ENCODE measurements at regions not wholly inside any gene's neighbourhood (a gene's known extent, or its start where the extent isn't known, plus 50 kb on each side); places are given as distances from the start of the nearest gene placed in this dataset.
"Not testable (repeated sequence)": the region's sequence is repeated elsewhere in the genome, so short reads cannot be mapped to it uniquely, and the experiment has no call there.

DNA sequence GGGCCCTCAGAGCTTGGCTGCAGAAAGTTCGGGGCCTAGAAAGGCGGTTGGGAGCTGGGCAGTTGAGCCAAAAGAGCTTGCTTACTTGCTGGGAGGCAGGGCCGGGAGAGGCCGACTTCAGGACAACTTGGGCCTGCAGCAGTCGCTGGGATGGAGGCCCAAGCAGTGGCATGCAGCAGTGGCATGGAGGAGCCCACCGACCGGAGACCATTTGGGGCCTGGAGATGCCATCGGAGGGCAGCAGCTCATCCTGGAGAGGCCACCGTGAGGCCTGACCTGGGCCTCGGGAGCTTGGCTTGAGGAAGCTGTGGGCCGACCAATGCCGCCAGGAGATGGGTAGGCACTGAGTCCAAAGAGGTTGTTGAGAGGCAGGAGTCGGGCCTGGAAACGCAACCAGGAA is 200.0 kb downstream of the CEP170 start:
- not testable (repeated sequence) for H3K36me3 ChIP-seq (replicated peaks in 1 of 2; ENCODE audit: control insufficient read depth in 2 of 2, insufficient read depth in 2 of 2, low read length in 2 of 2); H3K18ac ChIP-seq (ENCODE audit: low read length); H3K4me2 ChIP-seq (ENCODE audit: insufficient read depth, low read length, poor library complexity, severe bottlenecking); H2BK12ac ChIP-seq (ENCODE audit: low read length); H3K9me3 ChIP-seq (replicated peaks in 1 of 2; ENCODE audit: control insufficient read depth in 2 of 2, insufficient read depth in 1 of 2, low read depth in 1 of 2, low read length in 2 of 2); H2AK5ac ChIP-seq (ENCODE audit: low read depth, low read length); H3K4me1 ChIP-seq (ENCODE audit: control insufficient read depth in 2 of 2, insufficient read depth in 1 of 2, low read depth in 1 of 2, low read length in 2 of 2); H2BK15ac ChIP-seq (ENCODE audit: low read length); H3K4me3 ChIP-seq (ENCODE audit: low read length in 2 of 2); H2BK120ac ChIP-seq (ENCODE audit: low read depth, low read length); H3K4ac ChIP-seq (ENCODE audit: low read length); H4K91ac ChIP-seq (ENCODE audit: low read depth, low read length, poor library complexity); H3K14ac ChIP-seq (ENCODE audit: low read length); H3K27ac ChIP-seq (replicated peaks; ENCODE audit: low read length); H3K27me3 ChIP-seq (ENCODE audit: control insufficient read depth in 3 of 3, insufficient read depth in 3 of 3, low read depth in 1 of 3, low read length in 3 of 3); H2AFZ ChIP-seq (ENCODE audit: low read length); H3K9ac ChIP-seq (ENCODE audit: low read depth, low read length, poor library complexity); H3K23ac ChIP-seq (ENCODE audit: low read depth, low read length, poor library complexity); H2BK5ac ChIP-seq (ENCODE audit: low read length); H4K8ac ChIP-seq (ENCODE audit: low read depth, low read length); H3K79me1 ChIP-seq (ENCODE audit: low read depth, low read length); DNase-seq (ENCODE audit: low spot score)
- WGBS, 2 donors (ENCODE audit: extremely low coverage in 2 of 2, insufficient read length in 2 of 2, insufficient replicate concordance in 1 of 2): no CpG with 5 or more reads among the region's 14 CpGs

GRCh38 chr1:243054681-243055080 is 200.4 kb downstream of the CEP170 start:
- not testable (repeated sequence) for H4K91ac ChIP-seq (ENCODE audit: low read depth, low read length, poor library complexity); H3K4me3 ChIP-seq (ENCODE audit: low read length in 2 of 2); H2BK15ac ChIP-seq (ENCODE audit: low read length); H3K4me1 ChIP-seq (ENCODE audit: control insufficient read depth in 2 of 2, insufficient read depth in 1 of 2, low read depth in 1 of 2, low read length in 2 of 2); H2AFZ ChIP-seq (ENCODE audit: low read length); H2AK5ac ChIP-seq (ENCODE audit: low read depth, low read length); H2BK120ac ChIP-seq (ENCODE audit: low read depth, low read length); H3K27me3 ChIP-seq (ENCODE audit: control insufficient read depth in 3 of 3, insufficient read depth in 3 of 3, low read depth in 1 of 3, low read length in 3 of 3); DNase-seq (ENCODE audit: low spot score); H3K9ac ChIP-seq (ENCODE audit: low read depth, low read length, poor library complexity); H3K23ac ChIP-seq (ENCODE audit: low read depth, low read length, poor library complexity); H3K4me2 ChIP-seq (ENCODE audit: insufficient read depth, low read length, poor library complexity, severe bottlenecking); H3K14ac ChIP-seq (ENCODE audit: low read length); H3K18ac ChIP-seq (ENCODE audit: low read length); H3K36me3 ChIP-seq (replicated peaks in 1 of 2; ENCODE audit: control insufficient read depth in 2 of 2, insufficient read depth in 2 of 2, low read length in 2 of 2); H3K9me3 ChIP-seq (replicated peaks in 1 of 2; ENCODE audit: control insufficient read depth in 2 of 2, insufficient read depth in 1 of 2, low read depth in 1 of 2, low read length in 2 of 2); H3K4ac ChIP-seq (ENCODE audit: low read length); H2BK5ac ChIP-seq (ENCODE audit: low read length); H3K27ac ChIP-seq (replicated peaks; ENCODE audit: low read length); H2BK12ac ChIP-seq (ENCODE audit: low read length); H3K79me1 ChIP-seq (ENCODE audit: low read depth, low read length); H4K8ac ChIP-seq (ENCODE audit: low read depth, low read length)
- no CpG with 5 or more reads among the region's 20 CpGs for WGBS, 2 donors (ENCODE audit: extremely low coverage in 2 of 2, insufficient read length in 2 of 2, insufficient replicate concordance in 1 of 2)

GRCh38 chr1:243053048-243053447 is 202.0 kb downstream of the CEP170 start:
- not testable (repeated sequence) for H3K23ac ChIP-seq (ENCODE audit: low read depth, low read length, poor library complexity); H4K91ac ChIP-seq (ENCODE audit: low read depth, low read length, poor library complexity); H2BK12ac ChIP-seq (ENCODE audit: low read length); H3K4me2 ChIP-seq (ENCODE audit: insufficient read depth, low read length, poor library complexity, severe bottlenecking); H3K18ac ChIP-seq (ENCODE audit: low read length); H2BK5ac ChIP-seq (ENCODE audit: low read length); H3K4me3 ChIP-seq (ENCODE audit: low read length in 2 of 2); H3K79me1 ChIP-seq (ENCODE audit: low read depth, low read length); H2BK120ac ChIP-seq (ENCODE audit: low read depth, low read length); H3K9ac ChIP-seq (ENCODE audit: low read depth, low read length, poor library complexity); DNase-seq (ENCODE audit: low spot score); H2AK5ac ChIP-seq (ENCODE audit: low read depth, low read length); H4K8ac ChIP-seq (ENCODE audit: low read depth, low read length); H2AFZ ChIP-seq (ENCODE audit: low read length); H3K14ac ChIP-seq (ENCODE audit: low read length); H3K4me1 ChIP-seq (ENCODE audit: control insufficient read depth in 2 of 2, insufficient read depth in 1 of 2, low read depth in 1 of 2, low read length in 2 of 2); H2BK15ac ChIP-seq (ENCODE audit: low read length); H3K36me3 ChIP-seq (replicated peaks in 1 of 2; ENCODE audit: control insufficient read depth in 2 of 2, insufficient read depth in 2 of 2, low read length in 2 of 2); H3K4ac ChIP-seq (ENCODE audit: low read length); H3K9me3 ChIP-seq (replicated peaks in 1 of 2; ENCODE audit: control insufficient read depth in 2 of 2, insufficient read depth in 1 of 2, low read depth in 1 of 2, low read length in 2 of 2); H3K27ac ChIP-seq (replicated peaks; ENCODE audit: low read length); H3K27me3 ChIP-seq (ENCODE audit: control insufficient read depth in 3 of 3, insufficient read depth in 3 of 3, low read depth in 1 of 3, low read length in 3 of 3)
- no CpG with 5 or more reads among the region's 7 CpGs for WGBS, 2 donors (ENCODE audit: extremely low coverage in 2 of 2, insufficient read length in 2 of 2, insufficient replicate concordance in 1 of 2)

- not testable (repeated sequence) for H2BK5ac ChIP-seq (ENCODE audit: low read length); H3K27me3 ChIP-seq (ENCODE audit: control insufficient read depth in 3 of 3, insufficient read depth in 3 of 3, low read depth in 1 of 3, low read length in 3 of 3); H3K36me3 ChIP-seq (replicated peaks in 1 of 2; ENCODE audit: control insufficient read depth in 2 of 2, insufficient read depth in 2 of 2, low read length in 2 of 2); H2AFZ ChIP-seq (ENCODE audit: low read length); H3K4me2 ChIP-seq (ENCODE audit: insufficient read depth, low read length, poor library complexity, severe bottlenecking); H3K9ac ChIP-seq (ENCODE audit: low read depth, low read length, poor library complexity); H2BK120ac ChIP-seq (ENCODE audit: low read depth, low read length); H4K8ac ChIP-seq (ENCODE audit: low read depth, low read length); DNase-seq (ENCODE audit: low spot score); H3K4me3 ChIP-seq (ENCODE audit: low read length in 2 of 2); H4K91ac ChIP-seq (ENCODE audit: low read depth, low read length, poor library complexity); H3K9me3 ChIP-seq (replicated peaks in 1 of 2; ENCODE audit: control insufficient read depth in 2 of 2, insufficient read depth in 1 of 2, low read depth in 1 of 2, low read length in 2 of 2); H3K79me1 ChIP-seq (ENCODE audit: low read depth, low read length); H3K23ac ChIP-seq (ENCODE audit: low read depth, low read length, poor library complexity); H3K4ac ChIP-seq (ENCODE audit: low read length); H3K4me1 ChIP-seq (ENCODE audit: control insufficient read depth in 2 of 2, insufficient read depth in 1 of 2, low read depth in 1 of 2, low read length in 2 of 2); H3K18ac ChIP-seq (ENCODE audit: low read length); H3K14ac ChIP-seq (ENCODE audit: low read length); H3K27ac ChIP-seq (replicated peaks; ENCODE audit: low read length); H2BK12ac ChIP-seq (ENCODE audit: low read length); H2AK5ac ChIP-seq (ENCODE audit: low read depth, low read length); H2BK15ac ChIP-seq (ENCODE audit: low read length)
- WGBS, 2 donors (ENCODE audit: extremely low coverage in 2 of 2, insufficient read length in 2 of 2, insufficient replicate concordance in 1 of 2): no CpG with 5 or more reads among the region's 9 CpGs
Observed at GRCh38 chr1:243050613-243051012, 204.5 kb downstream of the CEP170 start.
